Left kidney (tissue), 1 donor: ENCODE measurements at regions not wholly inside any gene's neighbourhood (a gene's known extent, or its start where the extent isn't known, plus 50 kb on each side); places are given as distances from the start of the nearest gene placed in this dataset.
"Not testable (repeated sequence)": the region's sequence is repeated elsewhere in the genome, so short reads cannot be mapped to it uniquely, and the experiment has no call there.

Experiments used
- DNase-seq: peaks from one replicate; pipeline ENCODE4 v3.0.0-alpha.2; 2013

GRCh38 chr3:152581951-152582350, 253.0 kb upstream of the P2RY1 start:
- DNase-seq, result no peak

GRCh38 chr3:152583963-152584362, 251.0 kb upstream of the P2RY1 start:
- DNase-seq, result no peak

- no peak for DNase-seq
These were observed 248.0 kb upstream of the P2RY1 start for GRCh38 chr3:152586974-152587373.

GRCh38 chr3:152587861-152588260, 247.1 kb upstream of the P2RY1 start:
- no peak for DNase-seq

GRCh38 chr3:152589644-152590043, 245.3 kb upstream of the P2RY1 start:
- DNase-seq, result no peak

- DNase-seq, result no peak
These were observed 243.4 kb upstream of the P2RY1 start for GRCh38 chr3:152591515-152591914.

- DNase-seq, result no peak
These were observed 241.7 kb upstream of the P2RY1 start for GRCh38 chr3:152593242-152593641.

- peak; percentile 71 for DNase-seq
These were observed 238.7 kb upstream of the P2RY1 start for GRCh38 chr3:152595975-152596821.

- DNase-seq, result not testable (repeated sequence)
These were observed 238.1 kb upstream of the P2RY1 start for GRCh38 chr3:152596832-152597231.

GRCh38 chr3:152606146-152606545, 228.8 kb upstream of the P2RY1 start:
- no peak for DNase-seq

- DNase-seq, result no peak
These were observed 227.8 kb upstream of the P2RY1 start for GRCh38 chr3:152607179-152607578.

- DNase-seq, result no peak
These were observed 226.0 kb upstream of the P2RY1 start for GRCh38 chr3:152608696-152609594.

GRCh38 chr3:152609891-152610290, 225.0 kb upstream of the P2RY1 start:
- no peak for DNase-seq

- no peak for DNase-seq
These were observed 224.3 kb upstream of the P2RY1 start for GRCh38 chr3:152610622-152611021.

- DNase-seq, result no peak
These were observed 223.0 kb upstream of the P2RY1 start for GRCh38 chr3:152611905-152612304.

GRCh38 chr3:152613851-152614250, 221.1 kb upstream of the P2RY1 start:
- DNase-seq, result no peak

GRCh38 chr3:152615681-152616080, 219.2 kb upstream of the P2RY1 start:
- DNase-seq, result no peak

GRCh38 chr3:152617609-152618008, 217.3 kb upstream of the P2RY1 start:
- no peak for DNase-seq

GRCh38 chr3:152618529-152618928, 216.4 kb upstream of the P2RY1 start:
- no peak for DNase-seq

- no peak for DNase-seq
These were observed 215.2 kb upstream of the P2RY1 start for GRCh38 chr3:152619691-152620090.

GRCh38 chr3:152620395-152620794, 214.5 kb upstream of the P2RY1 start:
- no peak for DNase-seq

GRCh38 chr3:152621006-152621868, 213.7 kb upstream of the P2RY1 start:
- DNase-seq, result no peak
